NT2/D1 (cell line): ENCODE measurements at regions not wholly inside any gene's neighbourhood (a gene's known extent, or its start where the extent isn't known, plus 50 kb on each side); places are given as distances from the start of the nearest gene placed in this dataset.

ENCODE experiments used
- SUZ12 ChIP-seq: IDR thresholded peaks from 2 replicates; pipeline ENCODE4 v1.6.1; 2011; ENCODE audit not compliant: insufficient read length, insufficient read depth; ENCODE audit errors: extremely low read depth
- ZNF274 ChIP-seq: IDR thresholded peaks from 2 replicates; pipeline ENCODE4 v1.6.1; 2011; ENCODE audit warnings: mild to moderate bottlenecking, low read depth, low read length

- TF ChIP-seq SUZ12 = no peak
- TF ChIP-seq ZNF274 = no peak
Observed at GRCh38 chr13:48857576-48857975, 118.1 kb upstream of the FNDC3A start.
